Stimulated activated CD4-positive, alpha-beta T cell treated with anti-CD3 and anti-CD28 coated beads, Interleukin-1b, Interleukin-23, amount 100 ng/mL, for 1 hour (primary cell): ENCODE measurements at regions not wholly inside any gene's neighbourhood (a gene's known extent, or its start where the extent isn't known, plus 50 kb on each side); places are given as distances from the start of the nearest gene placed in this dataset.
"Not testable (repeated sequence)": the region's sequence is repeated elsewhere in the genome, so short reads cannot be mapped to it uniquely, and the experiment has no call there.

ENCODE experiments used
- DNase-seq, 2 donors: peaks; one replicate each; pipeline ENCODE4 v3.0.0-alpha.2; 2020; ENCODE audit warnings: low read depth in 2 of 2

GRCh38 chr21:31456201-31456600, 112.1 kb upstream of the TIAM1 start:
- DNase-seq = no peak

GRCh38 chr21:31455506-31455905, 111.4 kb upstream of the TIAM1 start:
- DNase-seq = no peak

DNA sequence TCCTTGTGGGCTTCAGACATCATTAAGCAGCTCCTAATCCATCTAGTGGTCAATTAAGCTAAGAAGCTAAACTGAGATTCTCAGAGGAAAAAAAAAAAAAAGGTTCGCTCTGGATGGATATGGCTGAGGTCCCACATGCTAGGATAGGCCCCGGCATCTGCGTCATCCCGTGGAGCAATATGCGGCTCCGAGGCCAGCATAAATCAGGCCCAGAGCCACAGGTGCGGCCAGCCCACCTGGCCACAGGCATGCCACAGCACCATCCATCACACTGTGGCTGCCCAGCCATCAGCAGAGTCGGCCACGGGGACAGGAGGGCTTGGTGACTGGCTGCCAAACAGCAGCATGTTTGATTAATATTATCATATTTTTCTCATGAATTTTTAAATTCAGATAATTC, 106.9 kb upstream of the TIAM1 start:
- no peak for DNase-seq

- no peak for DNase-seq
Measured at GRCh38 chr21:31449921-31450535, 106.0 kb upstream of the TIAM1 start.

DNA sequence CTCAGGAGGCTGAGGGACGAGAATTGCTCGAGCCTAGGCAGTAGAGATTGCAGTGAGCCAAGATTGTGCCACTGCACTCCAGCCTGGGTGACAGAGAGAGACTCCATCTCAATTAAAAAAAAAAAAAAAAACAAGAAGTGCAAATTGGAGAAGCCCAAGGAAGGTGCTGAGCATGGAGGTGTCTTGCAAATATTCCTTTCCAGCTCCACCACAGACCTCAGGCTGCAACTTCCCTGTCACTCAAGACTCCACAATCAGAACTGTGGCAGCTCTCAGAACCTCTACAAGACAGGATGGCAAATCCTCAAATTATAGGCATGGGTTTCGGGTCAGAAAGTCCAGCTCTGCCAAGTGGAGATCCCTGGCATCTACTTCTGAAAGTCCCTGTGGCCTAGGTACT, 104.4 kb upstream of the TIAM1 start:
- DNase-seq = no peak

GRCh38 chr21:31447505-31447904, 103.4 kb upstream of the TIAM1 start:
- DNase-seq = no peak

DNA sequence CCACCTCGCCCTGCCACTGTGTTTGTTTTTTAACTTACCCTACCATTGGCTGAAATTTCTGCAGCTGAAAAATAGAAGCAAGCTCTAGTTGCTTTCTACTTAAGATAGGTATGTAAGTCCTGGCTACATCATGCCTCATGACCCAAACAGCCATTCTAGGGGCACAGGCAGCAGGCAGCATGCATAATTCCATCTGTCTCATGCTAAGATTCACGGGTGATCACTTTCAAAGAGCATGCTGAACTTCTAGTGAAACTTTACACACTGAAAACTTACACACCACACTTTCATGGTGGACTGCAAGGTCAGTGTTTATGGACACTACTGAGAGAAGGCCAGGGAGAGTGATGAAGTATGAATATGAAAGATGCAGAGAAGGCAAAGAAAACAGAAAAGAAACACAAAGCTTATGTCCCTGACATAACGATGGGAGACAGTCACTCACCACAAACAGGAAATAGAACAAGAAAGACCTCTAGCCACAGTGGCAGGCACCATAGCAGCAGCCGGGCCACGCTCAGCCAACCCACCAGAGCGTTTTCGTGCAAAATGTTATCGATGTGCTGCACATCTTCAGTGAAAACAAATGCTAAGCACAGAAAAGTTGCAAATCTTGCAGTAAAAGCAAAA, 102.3 kb upstream of the TIAM1 start:
- DNase-seq = peak in 1 of 2 donors; percentile 0

DNA sequence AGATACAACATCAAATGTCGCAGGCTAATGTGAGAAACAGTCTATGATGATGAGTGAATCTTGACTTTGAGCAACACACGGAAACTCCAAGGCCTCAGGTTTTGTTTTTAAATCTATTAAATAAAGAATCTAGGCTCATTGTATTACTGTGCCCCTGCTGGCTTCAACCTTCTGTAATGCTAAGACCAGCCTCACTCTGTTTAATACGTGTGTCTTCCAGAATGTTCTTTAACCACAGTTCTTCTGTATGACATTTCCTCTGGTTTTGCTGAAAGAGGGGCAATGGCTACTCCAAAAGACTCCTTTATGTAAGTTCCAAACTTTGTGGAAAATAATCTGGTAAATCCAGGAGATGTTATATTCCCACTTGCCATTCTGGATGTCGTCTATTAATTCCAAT, 101.1 kb upstream of the TIAM1 start:
- no peak for DNase-seq

DNA sequence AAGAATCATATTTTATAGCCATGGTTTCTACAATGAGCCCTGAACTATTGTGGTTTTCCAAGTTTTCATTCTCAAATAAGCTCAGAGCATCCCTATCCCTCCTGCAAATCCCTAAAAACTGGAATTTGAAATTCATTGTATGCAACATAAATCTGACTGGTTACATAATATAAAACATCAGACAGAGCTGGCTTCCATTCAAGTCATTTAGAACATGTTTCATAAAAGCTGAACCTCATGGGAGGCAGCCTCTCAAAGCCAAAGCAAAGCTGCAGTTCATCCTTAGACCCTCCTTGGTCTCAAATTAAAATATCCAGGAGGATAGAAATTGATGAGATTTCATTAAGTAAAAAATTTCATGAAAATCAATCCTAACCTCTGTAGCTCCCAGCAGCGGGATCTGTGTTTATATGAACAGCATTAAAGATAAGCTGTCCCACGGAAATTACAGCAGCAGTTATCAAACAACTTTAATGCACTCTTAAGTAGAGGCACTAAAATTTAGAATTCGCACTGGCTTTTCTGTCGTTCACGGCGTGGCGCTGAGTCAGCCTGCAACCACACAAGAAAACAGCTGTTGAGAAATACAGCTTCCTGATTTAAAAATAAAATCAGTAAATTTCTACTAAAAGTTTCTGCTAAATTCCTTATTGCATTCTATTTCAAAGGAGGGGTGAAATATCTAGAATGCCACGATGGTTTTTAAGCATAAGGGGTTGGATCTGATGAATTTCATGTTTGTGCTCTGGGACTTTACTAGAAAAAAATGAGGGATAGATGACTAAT, 99.9 kb upstream of the TIAM1 start:
- DNase-seq = no peak

DNA sequence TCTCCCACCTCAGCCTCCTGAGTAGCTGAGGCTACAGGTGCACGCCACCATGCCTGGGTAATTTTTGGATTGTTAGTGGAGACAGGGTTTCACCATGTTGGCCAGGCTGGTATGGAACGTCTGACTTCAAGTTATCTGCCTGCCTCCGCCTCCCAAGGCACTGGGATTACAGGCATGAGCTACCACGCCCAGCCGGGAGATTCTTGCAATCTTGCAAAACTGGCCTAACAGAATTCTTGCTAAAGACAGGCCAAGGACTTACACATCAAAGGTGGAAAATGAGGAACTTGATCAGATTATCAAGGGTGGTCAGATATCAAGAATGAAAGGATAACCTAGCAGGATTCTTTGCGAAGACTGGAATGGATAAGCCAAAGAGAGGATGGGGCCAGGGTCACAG, 98.3 kb upstream of the TIAM1 start:
- no peak for DNase-seq

DNA sequence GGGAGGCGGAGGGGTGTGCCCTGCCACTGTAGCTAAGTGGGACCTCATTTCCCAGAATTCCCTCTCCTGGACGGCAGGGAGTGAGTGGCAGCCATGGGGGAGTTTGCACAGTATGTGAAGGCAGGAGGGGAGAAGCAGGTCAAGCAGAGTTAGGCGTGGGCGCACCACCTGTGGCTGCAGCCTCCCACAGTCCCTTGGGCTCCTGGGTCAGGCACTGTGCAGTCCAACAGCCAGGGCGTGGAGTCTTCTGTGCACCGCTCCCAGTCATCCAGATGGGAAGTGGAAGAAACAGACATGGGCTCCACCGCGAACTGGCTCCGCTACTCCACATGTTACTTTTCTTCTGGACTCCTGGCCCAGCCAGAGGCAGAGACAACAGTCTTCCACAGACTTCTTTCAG, 85.4 kb upstream of the TIAM1 start:
- no peak for DNase-seq

DNA sequence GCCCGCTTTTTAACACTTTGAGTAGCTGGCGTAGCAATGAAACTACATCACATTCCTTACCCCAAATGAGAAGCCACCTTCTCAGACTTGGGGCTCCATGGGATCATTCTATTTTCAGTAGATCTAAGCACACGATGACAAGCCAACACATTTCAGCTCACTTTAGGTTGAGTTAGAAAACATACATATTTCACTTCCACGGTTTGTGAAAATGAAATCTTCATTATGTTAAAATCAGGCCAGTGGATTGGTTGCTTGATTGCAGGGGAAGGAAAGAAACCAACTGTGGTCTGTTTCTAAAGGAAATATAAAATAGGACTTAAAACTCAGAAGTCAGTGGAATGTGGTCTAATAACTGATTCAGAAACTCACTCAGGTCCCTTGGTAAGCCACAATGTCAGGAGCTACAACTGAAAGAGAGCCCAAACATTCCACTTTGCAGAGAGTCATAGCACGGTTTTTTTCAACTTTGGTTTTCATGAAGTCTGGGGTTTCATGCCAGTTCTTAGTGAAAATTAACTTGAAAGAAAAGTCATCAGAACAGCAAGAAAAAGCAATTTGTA, 82.3 kb upstream of the TIAM1 start:
- no peak for DNase-seq

GRCh38 chr21:31425138-31425537, 81.1 kb upstream of the TIAM1 start:
- DNase-seq = no peak

- DNase-seq = no peak
Measured at GRCh38 chr21:31424058-31424457, 80.0 kb upstream of the TIAM1 start.

DNA sequence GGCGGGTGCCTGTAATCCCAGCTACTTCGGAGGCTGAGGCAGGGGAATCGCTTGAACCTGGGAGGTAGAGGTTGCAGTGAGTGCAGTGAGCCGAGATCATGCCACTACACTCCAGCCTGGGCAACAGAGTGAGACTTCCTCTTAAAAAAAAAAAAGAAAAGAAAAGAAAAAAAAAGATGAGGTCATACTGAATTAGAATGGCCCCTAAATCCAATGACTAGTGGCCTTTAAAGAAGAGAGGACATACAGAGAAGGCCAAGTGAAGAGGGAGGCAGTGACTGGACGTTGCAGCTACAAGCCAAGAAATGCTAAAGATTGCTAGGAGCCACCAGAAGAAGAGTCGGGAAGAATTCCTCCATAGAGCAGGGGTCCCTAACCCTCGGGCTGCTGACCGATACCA, 76.9 kb upstream of the TIAM1 start:
- DNase-seq = no peak

DNA sequence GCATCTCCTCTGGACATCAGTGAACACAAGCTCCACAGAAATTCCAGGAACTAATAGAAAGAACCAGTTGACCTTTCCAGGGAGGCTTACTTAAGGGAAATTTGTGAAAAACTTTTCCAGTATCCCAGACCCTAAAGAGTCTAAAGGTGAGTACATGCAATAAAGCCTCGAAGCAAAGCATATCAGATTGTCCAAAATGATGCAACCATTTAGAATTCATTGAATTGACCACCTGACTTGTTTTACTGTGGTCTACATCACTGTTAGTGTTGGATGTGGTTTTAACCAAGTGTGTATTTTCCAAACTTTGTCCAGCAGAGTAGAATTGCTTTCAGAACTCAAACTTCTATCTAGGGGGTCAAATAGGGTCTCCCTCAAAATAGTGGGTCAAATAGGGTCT, 76.3 kb upstream of the TIAM1 start:
- no peak for DNase-seq

- DNase-seq = no peak
Measured at GRCh38 chr21:31418377-31419001, 74.4 kb upstream of the TIAM1 start.

DNA sequence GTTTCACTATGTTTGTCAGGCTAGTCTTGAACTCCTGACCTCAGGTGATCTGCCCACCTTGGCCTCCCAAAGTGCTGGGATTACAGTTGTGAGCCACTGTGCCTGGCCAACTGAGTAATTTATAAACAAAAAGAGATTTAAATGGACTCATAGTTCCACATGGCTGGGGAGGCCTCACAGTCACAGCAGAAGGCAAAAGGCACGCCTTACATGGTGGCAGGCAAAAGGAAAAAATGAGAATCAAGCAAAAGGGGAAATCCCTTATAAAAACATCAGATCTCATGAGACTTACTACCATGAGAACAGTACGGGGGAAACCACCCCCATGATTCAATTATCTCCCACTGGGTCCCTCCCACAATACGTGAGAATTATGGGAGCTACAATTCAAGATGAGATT, 73.2 kb upstream of the TIAM1 start:
- DNase-seq = not testable (repeated sequence)

DNA sequence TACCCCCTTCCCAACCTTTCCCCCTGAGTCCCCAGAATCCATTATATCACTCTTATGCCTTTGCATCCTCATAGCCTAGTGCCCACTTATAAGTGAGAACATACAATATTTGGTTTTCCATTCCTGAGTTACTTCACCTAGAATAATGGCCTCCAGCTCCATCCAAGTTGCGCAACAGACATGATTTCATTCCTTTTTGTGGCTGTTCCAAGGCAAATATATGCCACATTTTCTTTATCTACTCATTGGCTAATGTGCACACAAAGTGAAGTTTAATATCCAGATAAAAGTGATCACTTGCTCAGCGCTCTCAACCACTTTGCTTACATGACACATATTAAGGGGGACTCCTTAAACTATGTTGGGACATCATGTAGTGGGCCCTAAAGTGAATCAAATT, 72.4 kb upstream of the TIAM1 start:
- DNase-seq = no peak

DNA sequence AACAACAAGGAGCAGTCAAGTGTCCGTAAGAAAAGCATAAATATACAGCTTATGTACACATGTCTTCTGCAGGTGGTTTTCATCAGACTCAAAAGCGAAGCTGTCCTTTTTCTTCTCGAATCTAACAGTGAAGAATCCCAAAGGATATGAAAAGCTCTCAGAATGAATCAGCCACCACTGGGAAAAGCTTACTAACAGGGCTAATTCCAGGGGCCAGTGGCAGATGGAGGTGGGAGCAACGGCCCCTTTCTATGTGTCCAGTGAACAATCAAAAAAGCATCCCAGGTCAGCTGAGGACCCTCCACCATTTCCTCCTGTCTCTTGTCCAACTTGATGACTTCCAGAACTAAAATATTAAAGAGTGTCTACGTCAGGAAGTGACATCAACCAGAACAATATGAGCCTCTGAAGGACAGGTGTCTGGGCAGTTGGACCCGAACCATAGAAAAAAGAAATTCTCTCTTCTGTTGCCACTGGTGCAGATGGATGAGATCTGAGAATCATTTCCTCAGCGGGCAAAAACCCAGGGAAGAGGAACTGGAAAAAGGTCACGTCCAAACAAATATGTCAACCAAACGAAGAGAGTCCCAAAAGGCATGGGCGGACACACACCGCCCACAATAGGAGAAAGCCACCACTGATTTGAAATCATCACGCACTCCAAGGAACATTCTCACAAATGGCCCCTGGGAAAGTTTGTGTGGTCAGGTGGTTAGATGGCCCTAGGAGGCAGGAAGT, 70.4 kb upstream of the TIAM1 start:
- no peak for DNase-seq

- DNase-seq = no peak
Measured at GRCh38 chr21:31413698-31414097, 69.6 kb upstream of the TIAM1 start.
